HG02981 (cell line): ENCODE measurements at regions not wholly inside any gene's neighbourhood (a gene's known extent, or its start where the extent isn't known, plus 50 kb on each side); places are given as distances from the start of the nearest gene placed in this dataset.

Experiments
- ATAC-seq: cut with Tn5 transposase; IDR thresholded peaks from one replicate; pipeline ENCODE4 v1.9.1; 2021; ENCODE audit warnings: mild to moderate bottlenecking, moderate library complexity; ENCODE audit not compliant: unreplicated experiment

DNA sequence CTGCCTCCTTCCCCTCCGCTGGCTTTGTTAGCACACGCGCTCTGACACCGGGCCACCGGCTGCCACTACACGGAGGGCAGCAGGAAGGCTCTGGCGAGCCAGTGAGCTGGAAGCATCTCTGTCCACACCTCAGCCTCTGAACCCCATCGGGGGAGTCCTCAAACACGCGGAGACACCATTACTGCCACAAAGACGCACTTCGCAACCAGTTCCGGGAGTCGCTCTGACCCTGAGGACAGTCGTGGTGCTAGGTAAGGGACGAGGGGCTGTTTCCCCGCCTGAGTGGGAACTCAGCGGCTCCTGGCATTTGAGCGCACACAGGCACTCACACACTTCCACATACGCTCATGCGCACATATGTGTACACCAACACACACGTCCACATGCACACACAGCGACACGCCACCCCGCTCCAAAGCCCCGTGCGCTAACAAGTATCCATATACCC is 160.0 kb downstream of the C9orf152 start:
- peak; percentile 19 for ATAC-seq

DNA sequence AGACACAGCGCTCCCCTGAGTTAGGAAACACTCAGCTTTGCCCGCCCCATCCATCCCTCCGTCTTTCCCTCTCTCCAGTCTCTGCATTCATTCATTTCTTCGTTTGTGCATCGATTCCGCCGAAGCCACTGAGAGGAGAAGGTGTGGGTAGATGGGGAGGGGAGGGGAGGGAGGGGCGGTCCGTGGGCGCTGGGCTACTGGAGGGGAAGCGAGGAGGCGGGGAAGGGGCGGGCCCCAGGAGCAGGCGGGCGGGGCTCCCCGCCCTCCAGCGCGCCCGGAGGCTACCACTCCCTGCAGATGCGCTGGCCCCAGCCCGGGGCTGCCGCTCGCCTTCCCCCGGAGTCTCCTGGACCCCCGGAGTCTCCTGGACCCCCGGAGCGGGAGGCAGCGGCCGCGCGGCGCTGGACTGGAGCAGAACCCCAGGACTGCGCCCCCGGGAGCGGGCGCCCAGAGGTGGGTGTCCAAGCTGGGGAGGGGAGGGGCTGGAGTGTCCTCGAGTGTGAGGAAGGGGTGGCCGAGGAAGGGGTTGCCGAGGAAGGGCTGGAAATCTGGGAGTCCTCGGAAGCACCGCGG is 159.5 kb downstream of the C9orf152 start:
- ATAC-seq: peak; percentile 79

DNA sequence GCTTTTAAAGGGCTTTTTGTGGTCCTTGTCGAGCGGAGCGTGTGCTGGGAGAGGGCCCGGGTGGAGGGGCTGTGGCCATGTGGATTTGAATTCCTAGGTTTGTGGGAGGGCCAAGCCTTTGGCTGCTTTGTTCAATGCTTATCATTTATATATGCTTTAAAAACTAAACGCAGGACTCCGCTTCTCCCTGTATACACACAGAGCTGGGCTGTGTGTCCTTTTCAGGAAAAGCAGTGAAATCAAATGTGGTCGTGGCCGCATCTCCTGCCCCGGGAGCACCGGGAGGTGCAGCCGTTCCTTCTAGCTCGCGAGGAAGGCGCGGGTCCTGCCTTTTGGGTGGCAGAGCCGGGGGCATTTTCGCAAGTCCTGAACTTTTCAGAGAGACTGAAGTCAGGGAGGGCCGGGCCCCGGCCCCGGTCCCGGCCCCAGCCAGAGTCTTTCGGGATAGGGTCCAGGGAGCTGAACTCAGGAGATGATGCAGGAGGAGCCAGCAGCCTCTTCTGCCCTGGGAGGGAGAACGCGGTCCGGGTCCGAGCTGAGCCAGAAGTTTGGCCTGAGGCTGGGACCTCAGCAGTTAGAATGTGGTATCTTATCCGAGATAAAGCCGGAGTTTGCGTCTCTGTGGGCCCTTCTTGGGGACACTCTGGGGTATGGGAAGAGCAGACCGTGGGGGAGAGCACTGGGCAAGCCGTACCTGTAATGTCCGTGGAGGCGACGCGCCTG is 158.8 kb downstream of the C9orf152 start:
- ATAC-seq: peak; percentile 10

DNA sequence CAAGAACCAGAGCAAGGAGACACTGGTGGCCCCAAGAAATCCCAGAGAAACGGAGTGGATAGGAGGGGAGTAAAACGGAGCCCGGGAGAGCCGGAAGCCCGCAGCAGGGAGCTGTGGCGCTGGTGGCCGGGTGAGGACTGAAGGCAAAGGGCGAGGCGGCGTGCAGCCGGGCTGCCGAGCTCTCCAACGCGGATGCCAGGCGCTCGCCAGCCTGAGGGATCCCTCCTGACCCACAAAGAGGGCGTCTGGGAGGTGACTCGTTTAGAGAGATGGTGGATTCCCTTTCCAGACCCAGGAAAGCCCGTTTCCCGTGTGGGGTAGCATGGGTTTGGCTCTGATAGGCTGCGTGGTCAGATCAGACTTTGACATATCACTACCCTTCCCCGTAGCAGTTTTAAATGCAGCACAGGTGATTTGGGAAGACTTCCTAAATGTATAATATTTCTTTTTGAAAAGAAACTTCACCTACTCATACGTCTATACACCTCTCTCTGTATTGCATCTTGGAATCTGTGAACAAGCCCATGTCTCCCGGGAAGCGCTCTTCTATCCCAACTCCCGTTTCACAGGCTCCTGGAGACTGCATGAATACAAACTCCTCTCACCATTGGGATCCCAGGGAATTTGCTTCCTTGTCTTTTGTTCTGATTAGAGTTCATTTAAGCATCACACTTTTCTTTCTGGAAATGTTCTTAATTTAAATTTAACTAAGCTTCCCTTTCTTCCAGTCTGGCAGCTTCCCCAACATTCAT is 158.1 kb downstream of the C9orf152 start:
- peak; percentile 15 for ATAC-seq

DNA sequence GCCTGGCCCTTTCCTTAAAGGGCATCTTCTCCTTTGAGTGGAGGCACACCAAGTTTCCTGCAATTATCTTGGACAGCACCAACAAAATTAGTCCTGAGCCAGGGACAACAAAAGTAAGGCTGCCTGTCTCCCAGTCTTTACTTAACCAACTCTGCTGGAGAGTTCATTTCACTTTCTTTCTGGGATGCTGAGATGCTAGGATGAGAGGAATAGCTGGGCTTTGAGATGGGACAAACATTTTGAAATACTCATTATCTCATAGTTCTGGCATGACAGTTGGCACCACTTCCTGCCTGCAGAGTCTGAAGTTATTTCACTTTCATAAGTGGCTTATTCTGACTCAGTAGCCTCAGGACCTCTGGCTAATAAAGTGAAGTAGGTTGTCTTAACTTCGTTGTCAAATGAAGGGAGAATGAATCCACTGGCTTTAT is 157.0 kb downstream of the C9orf152 start:
- peak; percentile 62 for ATAC-seq

DNA sequence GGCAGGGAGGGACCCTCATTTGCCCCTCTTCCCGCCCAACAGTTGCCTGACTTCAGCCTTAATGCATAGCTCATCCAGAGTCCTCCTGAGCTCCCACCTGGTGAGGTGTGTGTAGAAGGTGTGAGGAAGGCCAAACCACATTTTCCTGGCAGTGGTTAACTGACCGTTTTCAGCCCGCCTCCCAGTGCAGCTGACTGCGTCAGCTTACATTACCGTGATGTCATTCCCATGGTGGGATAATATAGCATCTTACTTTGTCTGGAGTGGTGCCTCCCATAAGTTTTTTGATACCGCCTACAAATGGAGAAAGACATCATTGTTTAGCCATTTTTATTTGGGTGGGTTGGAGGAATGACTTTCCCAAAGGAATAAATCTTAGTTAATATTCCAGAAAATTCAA is 151.9 kb downstream of the C9orf152 start:
- ATAC-seq: no peak

DNA sequence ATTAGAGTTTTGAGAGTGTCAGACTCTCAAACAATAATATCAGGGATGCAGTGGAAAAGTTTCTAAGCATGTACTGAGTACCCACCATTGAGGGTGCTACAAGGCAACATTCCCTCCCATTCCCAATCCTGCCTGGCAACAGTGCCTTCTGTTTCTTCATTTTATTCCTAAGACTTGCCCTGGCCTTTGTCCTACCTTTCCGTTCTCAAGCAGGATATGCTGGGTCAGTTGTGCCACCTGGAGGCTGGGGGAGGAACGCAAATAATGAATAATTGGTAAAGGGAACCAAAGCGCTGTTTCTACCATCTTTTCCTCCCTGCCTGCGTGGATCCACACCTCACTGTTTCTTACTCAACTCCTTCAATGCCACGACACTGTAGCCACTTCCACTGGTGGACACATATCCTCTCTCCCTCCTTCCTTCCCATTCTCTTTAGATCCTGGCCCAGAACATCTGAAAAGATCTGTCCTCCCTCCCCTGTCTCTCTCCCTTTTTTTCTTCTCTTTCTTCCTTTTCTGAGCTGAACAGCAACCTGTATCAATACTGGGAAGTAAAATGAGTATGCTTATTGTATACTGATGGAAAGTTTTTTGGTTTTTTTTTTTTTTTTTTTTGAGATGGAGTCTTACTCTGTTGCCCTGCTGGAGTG is 149.5 kb downstream of the C9orf152 start:
- peak; percentile 44 for ATAC-seq

DNA sequence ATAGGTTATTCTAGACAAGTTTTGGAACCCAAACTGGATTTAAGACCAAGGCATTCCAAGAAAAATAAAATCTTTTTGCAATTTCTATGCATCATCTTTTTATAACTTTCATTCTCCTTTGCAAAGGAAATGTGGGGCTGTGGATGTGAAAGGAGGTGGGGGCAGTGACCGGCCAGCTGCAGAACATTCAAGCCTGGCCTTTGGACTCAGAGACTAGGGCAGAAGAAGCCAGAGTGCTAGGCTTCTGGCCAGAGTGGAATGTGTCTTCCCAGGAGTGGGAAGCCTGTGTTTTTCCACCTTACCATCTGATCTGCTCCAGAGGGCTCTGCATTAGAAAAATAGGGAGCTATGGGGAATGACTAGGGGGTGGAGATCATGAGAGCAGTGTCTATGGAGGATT is 148.5 kb downstream of the C9orf152 start:
- ATAC-seq: no peak

DNA sequence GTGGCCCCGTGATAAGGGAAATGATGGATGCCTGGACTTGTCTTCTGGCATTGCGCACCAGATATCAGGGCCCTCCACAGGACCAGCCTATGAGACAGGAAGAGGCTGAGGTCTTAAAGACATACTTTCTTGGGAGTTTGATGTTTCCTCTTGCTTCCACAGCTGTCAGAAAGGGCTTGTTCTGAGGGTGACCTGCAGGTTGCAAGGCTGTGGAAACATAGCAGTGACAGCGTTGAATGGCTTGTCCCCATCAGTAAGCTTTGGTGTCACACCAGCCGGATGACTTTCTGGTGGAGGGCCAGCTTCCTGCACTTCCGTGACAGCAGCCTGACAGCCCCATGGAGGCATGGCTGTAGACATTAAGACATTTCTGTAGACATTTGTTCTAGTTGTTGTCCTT is 143.2 kb downstream of the C9orf152 start:
- peak; percentile 63 for ATAC-seq

DNA sequence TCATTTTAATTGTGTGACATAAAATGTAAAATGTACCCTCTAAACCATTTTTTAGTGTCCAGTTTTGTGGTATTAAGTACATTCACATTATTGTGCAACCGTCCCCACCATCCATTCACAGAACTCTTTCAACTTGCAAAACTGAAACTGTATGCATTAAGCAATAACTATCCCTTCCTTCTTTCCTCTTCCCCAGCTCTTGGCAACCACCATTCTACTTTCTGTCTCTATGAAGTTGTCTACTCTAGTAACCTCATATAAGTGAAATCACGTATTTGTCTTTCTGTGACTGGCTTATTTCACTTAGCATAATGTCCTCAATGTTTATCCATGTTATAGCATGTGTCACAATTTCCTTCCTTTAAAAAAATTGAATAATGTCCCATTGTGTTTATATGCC is 142.4 kb downstream of the C9orf152 start:
- peak; percentile 75 for ATAC-seq

DNA sequence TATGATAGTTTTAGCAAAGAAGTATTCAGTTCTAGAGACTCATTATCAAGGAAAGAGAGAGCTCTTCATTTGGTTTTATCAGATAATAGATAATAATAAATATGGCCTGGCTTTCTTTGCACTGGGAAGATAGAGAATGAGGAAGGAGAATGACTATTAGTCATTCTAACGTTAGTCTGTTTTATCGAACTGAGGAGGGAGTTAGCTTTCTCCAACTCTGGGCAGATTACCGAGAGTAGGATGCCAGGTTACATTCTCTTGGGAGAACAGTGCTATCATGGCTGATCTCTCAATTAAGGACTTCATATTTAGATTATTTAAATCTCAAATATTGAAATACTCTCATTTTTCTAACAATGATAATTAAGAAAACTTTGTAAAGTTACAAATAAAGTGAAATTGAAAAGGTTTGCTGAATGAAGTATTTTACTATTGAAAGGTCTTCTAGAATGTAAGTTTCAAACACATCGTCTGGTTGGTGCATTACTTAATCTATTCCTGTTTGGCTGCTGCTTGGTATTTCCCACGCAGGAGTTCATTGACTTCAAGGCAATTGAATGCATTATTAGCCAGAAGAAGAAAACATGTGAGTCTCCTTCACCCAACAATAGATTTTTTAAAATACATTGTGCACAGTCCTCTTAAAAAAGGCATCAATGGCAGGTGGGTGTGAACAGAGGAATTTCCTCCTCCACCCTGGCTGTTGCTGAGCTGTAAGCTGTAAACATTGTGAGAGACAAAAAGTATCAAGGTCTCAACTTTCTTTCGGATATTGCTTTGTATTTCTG is 140.8 kb downstream of the C9orf152 start:
- ATAC-seq: no peak

DNA sequence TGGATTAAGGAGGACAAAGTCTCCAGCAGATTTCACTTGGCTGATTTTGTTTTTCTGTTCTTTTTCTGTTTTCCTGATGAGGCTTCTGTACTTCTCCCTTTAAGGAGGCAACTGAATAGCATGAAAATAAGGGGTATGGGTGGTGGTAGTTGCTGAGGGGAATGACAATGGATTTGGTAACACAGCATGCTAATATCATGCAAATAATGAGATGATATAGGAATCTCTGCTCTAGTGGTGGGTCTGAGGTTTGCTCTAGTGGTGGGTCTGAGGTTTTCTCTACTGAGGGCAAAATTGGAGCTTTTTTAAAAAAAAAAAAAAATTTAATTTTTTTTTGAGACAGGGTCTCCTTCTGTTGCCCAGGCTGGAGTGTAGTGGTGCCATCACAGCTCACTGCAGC is 139.7 kb downstream of the C9orf152 start:
- no peak for ATAC-seq

DNA sequence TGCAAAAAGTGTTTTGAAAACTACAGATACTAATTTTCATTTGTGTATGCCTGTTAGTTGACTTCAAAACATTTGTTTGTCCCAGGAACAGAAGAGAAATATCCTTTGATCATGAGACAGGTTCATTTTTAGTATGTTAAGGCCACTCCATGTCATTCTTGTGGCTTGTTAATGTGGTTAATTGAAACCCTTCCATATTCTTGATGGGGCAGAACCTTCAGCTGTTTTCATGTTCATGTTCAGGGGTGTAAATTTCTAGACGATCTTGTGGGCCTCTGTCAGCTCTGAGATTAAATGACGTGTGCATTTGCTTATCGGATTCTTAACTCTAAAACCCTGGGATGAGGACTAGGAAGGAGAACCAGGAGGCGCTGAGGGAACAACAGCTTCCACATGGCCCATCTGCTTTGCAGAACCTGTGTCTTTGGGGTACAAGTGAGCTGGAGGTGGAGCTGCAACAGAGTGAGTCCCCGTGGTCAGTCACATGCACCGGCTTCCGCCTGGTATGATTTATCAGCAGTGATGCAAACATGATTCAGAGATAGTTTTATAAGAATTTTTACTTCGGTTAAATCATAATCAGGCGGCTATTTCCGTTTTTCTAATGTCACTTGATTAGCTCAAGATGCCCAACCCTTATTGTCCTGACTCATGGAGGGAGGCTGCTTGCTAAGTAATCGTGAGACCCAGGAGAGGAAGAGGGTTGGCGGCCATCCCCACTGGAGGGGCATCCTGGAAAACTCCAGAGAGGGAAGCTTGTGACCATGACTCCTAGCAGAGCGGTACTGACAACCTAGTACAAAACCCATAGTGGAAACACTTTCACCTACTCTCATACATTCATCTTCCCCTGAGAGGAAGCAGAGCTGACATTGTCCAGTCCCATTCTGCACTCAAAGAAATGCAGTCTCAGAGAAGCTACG is 138.4 kb downstream of the C9orf152 start:
- ATAC-seq: no peak

DNA sequence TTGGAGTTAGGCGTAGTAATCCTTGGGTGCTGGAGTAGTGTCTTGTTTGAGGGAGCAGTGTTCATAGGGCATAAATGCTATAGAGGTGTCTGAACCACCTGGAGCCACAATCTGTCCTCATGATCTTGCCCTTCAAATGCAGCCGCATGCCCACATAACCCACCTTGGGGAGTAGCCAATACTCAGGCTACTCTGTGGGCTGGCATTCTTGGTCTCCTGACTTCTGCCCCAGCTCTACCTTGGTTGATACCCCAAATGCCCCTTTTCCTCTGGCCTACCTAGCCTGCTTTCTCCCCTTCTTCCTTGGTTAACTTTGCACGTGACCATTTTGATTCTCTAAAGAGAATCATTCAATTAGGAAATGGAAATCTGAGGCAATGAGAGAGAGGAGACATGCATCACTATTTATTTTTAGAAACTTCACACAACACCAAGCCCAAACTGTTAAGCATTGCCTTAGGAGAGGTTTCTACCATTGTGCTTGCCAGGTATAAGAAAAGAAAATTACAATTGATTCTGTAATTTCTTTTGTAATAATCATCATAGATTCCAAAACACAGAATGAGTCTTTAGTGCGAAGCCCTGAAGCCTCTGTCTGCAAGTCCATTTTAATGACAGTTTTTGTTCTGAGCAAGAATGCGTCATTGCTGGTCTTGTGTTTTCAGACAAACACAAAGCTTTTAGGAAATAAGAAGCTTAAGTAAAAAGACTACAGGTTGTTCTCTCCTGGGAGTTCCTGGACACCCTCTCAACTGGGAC is 135.2 kb downstream of the C9orf152 start:
- ATAC-seq: no peak

DNA sequence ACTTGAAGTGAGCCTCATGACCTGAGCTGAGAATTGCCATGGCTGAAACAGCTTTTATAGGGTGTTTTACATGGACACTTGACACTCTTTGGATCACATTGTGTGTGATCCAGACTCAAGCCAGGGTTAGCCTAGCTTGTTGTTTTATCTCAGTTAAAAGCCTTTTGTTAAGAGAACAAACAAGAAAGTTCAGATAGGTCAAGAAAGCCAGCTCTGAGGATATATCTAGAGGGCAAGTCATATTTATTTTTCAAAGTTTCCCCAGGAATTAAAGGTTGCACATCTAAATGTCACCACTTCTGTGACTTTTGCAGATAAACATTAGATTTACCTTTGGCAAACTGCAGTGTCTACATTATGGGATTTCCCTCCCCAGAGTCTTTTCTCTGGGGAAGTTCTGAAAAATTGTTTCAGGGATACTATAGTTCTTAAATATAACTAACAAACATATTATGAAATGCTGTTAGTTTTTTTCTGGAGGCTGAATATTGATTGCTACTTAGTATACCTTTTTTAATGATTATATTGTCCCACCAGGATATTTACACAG is 134.5 kb downstream of the C9orf152 start:
- no peak for ATAC-seq

DNA sequence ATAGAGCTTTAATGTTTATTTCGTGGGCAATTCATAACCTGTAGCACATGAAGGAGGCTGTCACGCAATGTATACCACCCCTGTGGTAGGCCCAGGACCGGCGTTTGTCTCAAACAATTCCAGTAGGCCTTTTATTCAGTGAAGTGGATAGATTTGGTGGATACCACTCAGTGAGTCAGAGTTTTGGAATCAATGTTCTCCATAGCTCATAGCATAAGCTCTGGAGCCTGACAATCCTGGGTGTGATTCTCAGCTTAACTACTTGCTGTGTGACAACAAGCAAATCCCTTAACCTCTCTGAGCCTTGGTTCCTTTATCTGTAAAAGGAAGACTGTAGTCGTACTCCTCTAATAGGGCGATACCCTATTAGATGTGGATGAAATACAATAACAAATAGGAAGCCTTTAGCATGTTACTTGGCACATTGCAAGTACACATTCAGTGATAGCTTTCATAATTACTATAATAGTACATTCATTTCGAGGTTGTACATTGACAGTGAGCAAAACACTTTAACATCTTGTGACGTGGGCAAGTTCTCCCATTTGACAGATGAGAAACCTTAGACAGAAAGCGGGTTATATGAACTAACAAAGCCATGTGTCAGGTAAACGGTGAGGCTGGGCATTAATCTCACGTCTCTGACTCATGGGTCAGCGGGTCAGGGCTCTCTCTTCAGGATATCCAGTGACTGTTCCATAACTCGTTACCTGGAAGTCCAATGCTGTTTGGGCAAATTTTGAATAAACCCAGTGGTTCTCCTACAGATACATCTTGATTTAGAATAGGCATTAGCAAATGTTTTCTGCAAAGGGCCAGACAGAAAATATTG is 130.8 kb downstream of the C9orf152 start:
- ATAC-seq: no peak

DNA sequence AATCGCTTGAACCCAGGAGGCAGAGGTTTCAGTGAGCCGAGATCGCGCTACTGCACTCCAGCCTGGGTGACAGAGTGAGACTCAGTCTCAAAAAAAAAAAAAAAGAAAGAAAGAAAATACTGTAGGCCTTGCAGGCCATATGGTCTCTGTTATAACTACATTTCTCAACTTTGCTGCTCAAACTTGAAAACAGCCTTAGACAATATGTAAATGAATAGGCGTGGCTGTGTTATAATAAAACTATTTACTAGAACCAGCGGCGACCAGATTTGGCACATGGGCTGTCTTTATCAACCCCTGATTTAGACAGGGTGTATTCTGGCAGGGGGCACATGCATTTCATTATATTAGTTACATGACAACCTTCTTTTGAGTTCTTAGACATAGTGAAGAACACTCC is 130.0 kb downstream of the C9orf152 start:
- no peak for ATAC-seq

DNA sequence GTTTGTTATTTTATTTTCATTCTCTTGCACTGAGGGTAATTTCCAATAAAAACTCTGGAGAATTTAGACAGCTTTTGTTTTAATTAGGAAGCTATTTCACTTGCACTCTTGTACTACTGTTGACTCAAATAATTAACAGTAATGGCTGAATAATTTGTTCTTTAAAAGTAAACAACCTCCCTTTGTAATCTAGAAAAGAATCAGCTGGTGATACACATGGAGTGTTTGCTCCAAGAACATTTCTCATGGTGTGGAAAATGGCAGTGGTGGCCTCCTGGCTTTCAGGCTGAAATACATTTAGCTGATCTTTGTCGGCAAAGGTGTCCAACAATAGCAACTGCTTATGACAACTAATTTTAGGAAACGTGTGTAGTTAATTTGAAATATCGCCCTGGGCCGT is 129.4 kb downstream of the C9orf152 start:
- no peak for ATAC-seq
